Peyer's patch (tissue), 4 donors: ENCODE measurements at regions not wholly inside any gene's neighbourhood (a gene's known extent, or its start where the extent isn't known, plus 50 kb on each side); places are given as distances from the start of the nearest gene placed in this dataset.

Experiments used
- POLR2A ChIP-seq, 2 donors: fragments of 450-650 bp; IDR thresholded peaks; one replicate each; pipeline ENCODE4 v1.5.1; 2017; ENCODE audit warnings: antibody characterized with exemption in 2 of 2, mild to moderate bottlenecking in 2 of 2, moderate library complexity in 2 of 2
- TF ChIP-seq, protein P1 (sequence below), 6 experiments: fragments of 450-650 bp in 4 of 6; fragments of 200-600 bp in 2 of 6; sonication (generic) in 1 of 6; IDR thresholded peaks; one replicate each; pipeline ENCODE4 v1.5.1; 2017 to 2019; ENCODE audit warnings: antibody characterized with exemption in 6 of 6, mild to moderate bottlenecking in 3 of 6, moderate library complexity in 1 of 6

DNA sequence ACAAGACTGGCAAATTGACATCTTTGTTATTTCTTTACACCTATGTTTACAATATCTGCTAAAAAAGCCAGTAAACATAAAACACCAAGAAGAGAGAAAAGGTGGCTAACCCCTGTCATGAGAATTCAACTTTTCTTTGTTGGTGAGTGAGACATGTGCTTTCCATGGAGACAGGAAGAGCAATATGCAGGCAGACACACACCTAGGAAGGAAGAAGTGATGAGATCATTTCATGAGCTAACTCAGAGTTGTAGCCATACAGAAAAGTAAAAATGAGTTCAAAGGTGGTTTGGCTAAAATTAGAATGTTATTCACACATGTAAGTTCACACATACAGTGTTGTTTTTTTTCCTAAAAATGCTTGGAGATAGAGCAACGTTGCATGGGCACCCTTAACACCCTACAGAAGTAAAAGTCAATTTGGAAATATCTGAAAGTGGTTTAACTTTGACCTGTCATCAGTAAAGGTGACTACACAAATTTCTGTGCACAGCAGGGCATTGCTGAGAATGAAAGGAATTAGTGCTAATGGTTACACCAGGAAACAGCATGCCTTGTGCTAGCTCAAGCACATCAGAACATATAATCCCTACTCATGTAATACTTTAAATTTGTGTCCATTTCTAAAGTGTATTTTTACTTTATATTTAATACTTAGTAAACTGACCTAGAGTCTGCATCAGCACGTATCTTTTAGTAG lies 557.6 kb downstream of the CBLN2 start:
- TF ChIP-seq, protein P1, sequence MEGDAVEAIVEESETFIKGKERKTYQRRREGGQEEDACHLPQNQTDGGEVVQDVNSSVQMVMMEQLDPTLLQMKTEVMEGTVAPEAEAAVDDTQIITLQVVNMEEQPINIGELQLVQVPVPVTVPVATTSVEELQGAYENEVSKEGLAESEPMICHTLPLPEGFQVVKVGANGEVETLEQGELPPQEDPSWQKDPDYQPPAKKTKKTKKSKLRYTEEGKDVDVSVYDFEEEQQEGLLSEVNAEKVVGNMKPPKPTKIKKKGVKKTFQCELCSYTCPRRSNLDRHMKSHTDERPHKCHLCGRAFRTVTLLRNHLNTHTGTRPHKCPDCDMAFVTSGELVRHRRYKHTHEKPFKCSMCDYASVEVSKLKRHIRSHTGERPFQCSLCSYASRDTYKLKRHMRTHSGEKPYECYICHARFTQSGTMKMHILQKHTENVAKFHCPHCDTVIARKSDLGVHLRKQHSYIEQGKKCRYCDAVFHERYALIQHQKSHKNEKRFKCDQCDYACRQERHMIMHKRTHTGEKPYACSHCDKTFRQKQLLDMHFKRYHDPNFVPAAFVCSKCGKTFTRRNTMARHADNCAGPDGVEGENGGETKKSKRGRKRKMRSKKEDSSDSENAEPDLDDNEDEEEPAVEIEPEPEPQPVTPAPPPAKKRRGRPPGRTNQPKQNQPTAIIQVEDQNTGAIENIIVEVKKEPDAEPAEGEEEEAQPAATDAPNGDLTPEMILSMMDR (IDR thresholded peaks at IDR 0.05), result no peak
- no peak for TF ChIP-seq POLR2A (IDR thresholded peaks at IDR 0.05)
